IPS DF 4.7 (cell line): ENCODE measurements at regions not wholly inside any gene's neighbourhood (a gene's known extent, or its start where the extent isn't known, plus 50 kb on each side); places are given as distances from the start of the nearest gene placed in this dataset.
"Not testable (repeated sequence)": the region's sequence is repeated elsewhere in the genome, so short reads cannot be mapped to it uniquely, and the experiment has no call there.

ENCODE experiments used
- DNase-seq: peaks from one replicate; pipeline ENCODE4 v3.0.0-alpha.2; 2013; ENCODE audit warnings: low spot score; ENCODE audit errors: extremely low read depth

- no peak for DNase-seq
Measured at GRCh38 chr3:103960819-103961218, 1405.9 kb upstream of the ALCAM start.

GRCh38 chr3:103963599-103963998 is 1403.1 kb upstream of the ALCAM start:
- DNase-seq, result no peak

GRCh38 chr3:103965764-103966163 is 1400.9 kb upstream of the ALCAM start:
- no peak for DNase-seq

- no peak for DNase-seq
Measured at GRCh38 chr3:103966749-103967148, 1400.0 kb upstream of the ALCAM start.

- DNase-seq, result no peak
Measured at GRCh38 chr3:103968131-103968530, 1398.6 kb upstream of the ALCAM start.

GRCh38 chr3:103968751-103969150 is 1398.0 kb upstream of the ALCAM start:
- no peak for DNase-seq

GRCh38 chr3:103976931-103977339 is 1389.8 kb upstream of the ALCAM start:
- no peak for DNase-seq

- no peak for DNase-seq
Measured at GRCh38 chr3:103977417-103977816, 1389.3 kb upstream of the ALCAM start.

- peak; percentile 7 for DNase-seq
Measured at GRCh38 chr3:103991461-103992115, 1375.1 kb upstream of the ALCAM start.

- DNase-seq, result no peak
Measured at GRCh38 chr3:103992469-103992868, 1374.2 kb upstream of the ALCAM start.

- DNase-seq, result no peak
Measured at GRCh38 chr3:104004956-104005355, 1361.8 kb upstream of the ALCAM start.

GRCh38 chr3:104005815-104006214 is 1360.9 kb upstream of the ALCAM start:
- no peak for DNase-seq

- no peak for DNase-seq
Measured at GRCh38 chr3:104018541-104018940, 1348.2 kb upstream of the ALCAM start.

GRCh38 chr3:104031598-104031997 is 1335.1 kb upstream of the ALCAM start:
- DNase-seq, result no peak

GRCh38 chr3:104032283-104032682 is 1334.4 kb upstream of the ALCAM start:
- peak; percentile 7 for DNase-seq

- DNase-seq, result no peak
Measured at GRCh38 chr3:104040896-104041295, 1325.8 kb upstream of the ALCAM start.

- not testable (repeated sequence) for DNase-seq
Measured at GRCh38 chr3:104043001-104043543, 1323.6 kb upstream of the ALCAM start.

GRCh38 chr3:104044002-104044401 is 1322.7 kb upstream of the ALCAM start:
- no peak for DNase-seq

GRCh38 chr3:104066658-104067057 is 1300.1 kb upstream of the ALCAM start:
- DNase-seq, result no peak

GRCh38 chr3:104069114-104069513 is 1297.6 kb upstream of the ALCAM start:
- DNase-seq, result no peak

GRCh38 chr3:104070906-104071305 is 1295.8 kb upstream of the ALCAM start:
- DNase-seq, result no peak

GRCh38 chr3:104080088-104080626 is 1286.6 kb upstream of the ALCAM start:
- no peak for DNase-seq

- no peak for DNase-seq
Measured at GRCh38 chr3:104088738-104089137, 1278.0 kb upstream of the ALCAM start.
